ENCODE measurements at regions not wholly inside any gene's neighbourhood (a gene's known extent, or its start where the extent isn't known, plus 50 kb on each side); places are given as distances from the start of the nearest gene placed in this dataset.

GRCh38 chr2:147137711-147138110 is 707.1 kb upstream of the ACVR2A start:
- TF ChIP-seq ZNF776 (tag by site-specific recombination; IDR thresholded peaks at IDR 0.05; ENCODE audit: borderline replicate concordance) (no peak), CTCF (tag by site-specific recombination; IDR thresholded peaks at IDR 0.05) (no peak)

Data from HEK293 (cell line).